ENCODE measurements at regions not wholly inside any gene's neighbourhood (a gene's known extent, or its start where the extent isn't known, plus 50 kb on each side); places are given as distances from the start of the nearest gene placed in this dataset.

GRCh38 chr4:175418516-175418915, 393.5 kb downstream of the GPM6A start:
- no peaks in the 10 kb centered on the region for H3K36me3 ChIP-seq (replicated peaks in 1 of 2)
- H3K27ac ChIP-seq = no peak overlapping the region
- DNase-seq = no peak
- no peaks in the 10 kb centered on the region for H3K27me3 ChIP-seq
- 71 to 80% (median 76%) methylated on average over 3 of the region's 3 CpGs for WGBS, 4 donors
- peaks cover 0 to 8% (median 0%) of the 10 kb centered on the region in 3 donors for H3K9me3 ChIP-seq (replicated peaks in 1 of 3)
- H3K4me1 ChIP-seq (replicated peaks in 1 of 2) = no peaks in the 10 kb centered on the region
- TF ChIP-seq CTCF (IDR thresholded peaks at IDR 0.05) (no peak), POLR2A (IDR thresholded peaks at IDR 0.05) (no peak)
- intact Hi-C loops (cut with DNase I) = no loop called here
- H3K4me3 ChIP-seq = no peak overlapping the region

GRCh38 chr4:175419236-175419718, 392.8 kb downstream of the GPM6A start:
- H3K27ac ChIP-seq = no peak overlapping the region
- no peak overlapping the region for H3K4me3 ChIP-seq
- no peaks in the 10 kb centered on the region for H3K36me3 ChIP-seq (replicated peaks in 1 of 2)
- no peaks in the 10 kb centered on the region for H3K27me3 ChIP-seq
- 59 to 70% (median 67%) methylated on average over 2 of the region's 2 CpGs for WGBS, 4 donors
- TF ChIP-seq POLR2A (IDR thresholded peaks at IDR 0.05) (no peak), CTCF (IDR thresholded peaks at IDR 0.05) (no peak)
- intact Hi-C loops (cut with DNase I) = no loop called here
- H3K4me1 ChIP-seq (replicated peaks in 1 of 2) = no peaks in the 10 kb centered on the region
- no peak for DNase-seq
- H3K9me3 ChIP-seq (replicated peaks in 1 of 3) = peaks cover 0 to 8% (median 0%) of the 10 kb centered on the region in 3 donors

GRCh38 chr4:175421506-175421905, 390.6 kb downstream of the GPM6A start:
- H3K4me1 ChIP-seq (replicated peaks in 1 of 2) = no peaks in the 10 kb centered on the region
- TF ChIP-seq POLR2A (IDR thresholded peaks at IDR 0.05) (no peak), CTCF (IDR thresholded peaks at IDR 0.05) (no peak)
- intact Hi-C loops (cut with DNase I) = no loop called here
- H3K4me3 ChIP-seq = no peak overlapping the region
- 48 to 60% (median 57%) methylated on average over 3 of the region's 3 CpGs for WGBS, 4 donors
- no peak for DNase-seq
- no peaks in the 10 kb centered on the region for H3K9me3 ChIP-seq (replicated peaks in 1 of 3)
- H3K27ac ChIP-seq = no peak overlapping the region
- H3K27me3 ChIP-seq = no peaks in the 10 kb centered on the region
- no peaks in the 10 kb centered on the region for H3K36me3 ChIP-seq (replicated peaks in 1 of 2)

- DNase-seq = no peak
- no peaks in the 10 kb centered on the region for H3K4me1 ChIP-seq (replicated peaks in 1 of 2)
- H3K27ac ChIP-seq = no peak overlapping the region
- H3K27me3 ChIP-seq = no peaks in the 10 kb centered on the region
- TF ChIP-seq CTCF (IDR thresholded peaks at IDR 0.05) (no peak), POLR2A (IDR thresholded peaks at IDR 0.05) (no peak)
- 64 to 82% (median 72%) methylated on average over 2 of the region's 2 CpGs for WGBS, 4 donors
- no peak overlapping the region for H3K4me3 ChIP-seq
- no peaks in the 10 kb centered on the region for H3K36me3 ChIP-seq (replicated peaks in 1 of 2)
- intact Hi-C loops (cut with DNase I) = no loop called here
- no peaks in the 10 kb centered on the region for H3K9me3 ChIP-seq (replicated peaks in 1 of 3)
Measured at GRCh38 chr4:175422331-175422730, 389.7 kb downstream of the GPM6A start.

All from adrenal gland (tissue), 9 donors.